Epithelial cell of esophagus (primary cell): ENCODE measurements at regions not wholly inside any gene's neighbourhood (a gene's known extent, or its start where the extent isn't known, plus 50 kb on each side); places are given as distances from the start of the nearest gene placed in this dataset.
"Not testable (repeated sequence)": the region's sequence is repeated elsewhere in the genome, so short reads cannot be mapped to it uniquely, and the experiment has no call there.

Experiments
- DNase-seq: peaks from one replicate; pipeline ENCODE4 v3.0.0; 2010; ENCODE audit warnings: low read depth
- H3K4me3 ChIP-seq: 2 replicates; pipeline ENCODE4 v1.5.1; 2011; ENCODE audit warnings: mild to moderate bottlenecking, low read length, control low read depth
- CTCF ChIP-seq: IDR thresholded peaks from 2 replicates; pipeline ENCODE4 v1.5.1; 2011; ENCODE audit warnings: low read depth, mild to moderate bottlenecking, low read length, control low read depth, inconsistent platforms; ENCODE audit not compliant: insufficient read depth; ENCODE audit errors: missing control alignments

GRCh38 chr2:117378653-117379052, 435.8 kb upstream of the DDX18 start:
- TF ChIP-seq CTCF: no peak
- no peak for DNase-seq
- H3K4me3 ChIP-seq: no peak overlapping the region

- TF ChIP-seq CTCF: no peak
- DNase-seq: no peak
- no peak overlapping the region for H3K4me3 ChIP-seq
Measured at GRCh38 chr2:117379928-117380327, 434.6 kb upstream of the DDX18 start.

GRCh38 chr2:117383997-117384396, 430.5 kb upstream of the DDX18 start:
- not testable (repeated sequence) for H3K4me3 ChIP-seq, DNase-seq

- DNase-seq: no peak
- no peak overlapping the region for H3K4me3 ChIP-seq
- TF ChIP-seq CTCF: no peak
Measured at GRCh38 chr2:117396161-117396560, 418.3 kb upstream of the DDX18 start.

GRCh38 chr2:117401582-117401981, 412.9 kb upstream of the DDX18 start:
- no peak overlapping the region for H3K4me3 ChIP-seq
- no peak for DNase-seq
- no peak for TF ChIP-seq CTCF

GRCh38 chr2:117406443-117406842, 408.0 kb upstream of the DDX18 start:
- H3K4me3 ChIP-seq: no peak overlapping the region
- DNase-seq: no peak
- no peak for TF ChIP-seq CTCF

- no peak for TF ChIP-seq CTCF
- no peak overlapping the region for H3K4me3 ChIP-seq
- DNase-seq: no peak
Measured at GRCh38 chr2:117407746-117408145, 406.7 kb upstream of the DDX18 start.

- no peak for TF ChIP-seq CTCF
- no peak overlapping the region for H3K4me3 ChIP-seq
- DNase-seq: no peak
Measured at GRCh38 chr2:117409443-117409842, 405.0 kb upstream of the DDX18 start.
